GM21786 (cell line): ENCODE measurements at regions not wholly inside any gene's neighbourhood (a gene's known extent, or its start where the extent isn't known, plus 50 kb on each side); places are given as distances from the start of the nearest gene placed in this dataset.
A peak's percentile ranks its signal among the peaks of the same experiment; 100 is the strongest.

Experiments used
- ATAC-seq: cut with Tn5 transposase; IDR thresholded peaks from one replicate; pipeline ENCODE4 v1.9.1; 2021; ENCODE audit not compliant: unreplicated experiment

DNA sequence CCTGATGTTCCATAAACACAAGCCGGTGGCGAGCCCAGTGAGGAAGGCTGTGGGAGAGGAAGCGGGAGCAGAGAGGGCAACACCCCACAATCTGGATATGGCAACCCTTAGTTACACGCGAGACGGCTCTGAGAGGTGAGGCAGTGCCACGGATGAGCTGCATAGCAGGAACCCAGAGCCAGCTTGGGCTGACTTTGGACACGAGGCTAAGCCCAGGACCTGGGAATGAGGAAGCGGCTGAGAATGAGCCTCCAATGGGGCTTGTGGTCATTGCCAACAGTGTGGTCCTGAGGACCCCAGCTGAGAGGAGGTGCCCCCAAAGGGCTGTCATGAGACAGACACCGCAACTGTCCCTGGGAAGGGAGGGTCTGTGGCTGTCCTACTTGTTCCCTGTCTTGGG lies 160.0 kb upstream of the SMIM23 start:
- no peak for ATAC-seq

DNA sequence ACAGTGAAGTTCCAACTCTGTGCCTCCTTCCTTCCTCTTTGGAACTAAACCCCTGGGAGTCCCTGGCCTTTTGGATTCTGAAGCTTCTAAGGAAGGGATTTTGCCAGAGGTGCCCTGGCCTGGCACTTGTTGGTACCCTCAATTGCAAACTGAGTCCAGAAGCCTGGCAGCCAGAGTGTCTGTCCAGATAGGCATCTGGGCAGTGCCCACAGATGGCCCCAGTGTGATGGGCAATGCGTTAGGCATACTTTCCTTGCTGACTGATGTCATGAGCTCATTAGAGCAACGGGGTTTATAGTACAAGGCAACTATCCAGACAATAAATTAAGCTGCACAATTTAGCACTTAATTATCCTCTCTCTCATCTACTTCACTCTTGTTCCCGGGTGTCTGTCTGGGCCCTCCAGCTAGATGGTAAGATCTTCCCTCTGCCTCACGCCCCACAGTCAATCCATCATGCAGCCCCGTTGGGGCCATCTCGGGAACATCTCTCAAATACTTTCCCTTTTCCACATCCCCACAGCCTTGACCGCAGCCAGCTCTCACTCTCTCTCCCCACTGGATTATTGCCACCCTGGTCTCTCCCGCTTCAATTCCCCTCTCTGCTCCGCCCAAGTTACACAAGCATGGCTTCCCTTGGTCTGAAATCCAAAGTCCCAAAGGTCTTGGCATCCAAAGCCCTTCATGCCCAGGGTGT lies 157.5 kb upstream of the SMIM23 start:
- ATAC-seq, result no peak

DNA sequence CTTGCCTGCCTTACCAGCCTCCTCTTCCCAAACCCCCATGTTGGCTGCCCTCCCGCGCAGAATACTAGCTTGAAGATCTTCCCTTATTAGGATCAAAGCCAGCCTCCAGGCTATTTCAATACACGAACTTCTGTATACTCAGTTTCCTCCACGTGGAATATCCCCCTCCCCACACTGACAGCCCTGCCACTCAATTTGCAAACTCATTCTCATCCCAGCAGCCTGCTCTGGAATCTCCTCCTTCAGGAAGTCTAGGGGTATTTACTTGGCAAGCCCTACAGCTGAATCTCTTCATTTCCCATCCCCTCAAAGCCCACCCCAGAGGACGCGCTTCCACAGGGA lies 157.0 kb upstream of the SMIM23 start:
- no peak for ATAC-seq

DNA sequence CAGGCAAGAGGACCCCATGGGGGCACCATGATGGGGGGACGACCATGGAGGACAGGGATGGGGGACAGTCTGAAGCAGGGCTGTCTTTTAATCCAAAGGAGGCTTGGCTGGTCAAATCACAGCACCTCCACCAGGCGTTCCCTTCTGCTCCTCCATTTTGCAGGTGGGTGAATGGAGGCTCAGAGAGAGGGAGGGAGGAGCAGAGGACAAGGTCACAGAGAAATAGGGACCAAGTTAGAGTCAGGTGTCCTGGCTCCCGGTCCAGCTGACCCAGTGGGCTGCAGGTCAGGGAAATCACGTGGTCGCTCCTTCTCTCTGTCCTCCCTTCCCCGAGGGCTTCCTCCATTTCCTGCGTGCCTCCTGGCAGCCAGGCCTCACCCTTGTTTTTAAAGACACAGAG lies 156.4 kb upstream of the SMIM23 start:
- ATAC-seq, result no peak

DNA sequence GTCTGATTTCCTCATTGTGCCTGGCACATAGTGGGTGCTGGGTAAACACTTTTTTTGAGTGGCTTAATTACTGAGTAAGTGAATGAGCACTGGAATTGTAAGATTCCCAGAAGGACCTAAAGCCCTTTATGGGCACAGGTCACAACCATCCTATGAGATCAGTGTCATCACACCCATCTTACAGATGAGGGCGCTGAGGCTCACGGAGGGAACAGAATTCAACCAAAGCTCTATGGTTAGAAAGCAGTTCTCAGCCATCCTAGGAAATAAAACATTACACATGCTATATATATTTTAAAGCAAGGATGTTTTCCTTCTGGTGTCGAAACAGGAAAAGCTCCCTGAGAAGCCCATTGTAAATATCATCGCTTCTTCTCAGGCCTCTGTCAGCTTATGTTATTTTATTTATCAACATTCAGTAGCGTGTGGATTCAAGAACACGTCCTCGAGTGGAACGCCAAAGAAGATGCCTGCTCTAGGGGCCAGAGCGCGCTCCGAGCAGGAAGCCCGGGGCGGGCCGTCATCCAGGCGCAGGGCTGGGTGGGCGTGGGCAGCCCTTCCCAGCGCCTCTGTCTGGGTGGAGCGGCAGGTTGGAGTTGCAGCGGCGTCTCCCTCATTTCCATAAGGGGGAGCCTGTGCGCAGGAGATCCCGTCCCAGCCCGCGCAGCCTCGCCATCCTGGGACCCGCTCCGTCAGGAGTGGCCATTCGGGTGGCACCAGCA lies 155.8 kb upstream of the SMIM23 start:
- no peak for ATAC-seq

DNA sequence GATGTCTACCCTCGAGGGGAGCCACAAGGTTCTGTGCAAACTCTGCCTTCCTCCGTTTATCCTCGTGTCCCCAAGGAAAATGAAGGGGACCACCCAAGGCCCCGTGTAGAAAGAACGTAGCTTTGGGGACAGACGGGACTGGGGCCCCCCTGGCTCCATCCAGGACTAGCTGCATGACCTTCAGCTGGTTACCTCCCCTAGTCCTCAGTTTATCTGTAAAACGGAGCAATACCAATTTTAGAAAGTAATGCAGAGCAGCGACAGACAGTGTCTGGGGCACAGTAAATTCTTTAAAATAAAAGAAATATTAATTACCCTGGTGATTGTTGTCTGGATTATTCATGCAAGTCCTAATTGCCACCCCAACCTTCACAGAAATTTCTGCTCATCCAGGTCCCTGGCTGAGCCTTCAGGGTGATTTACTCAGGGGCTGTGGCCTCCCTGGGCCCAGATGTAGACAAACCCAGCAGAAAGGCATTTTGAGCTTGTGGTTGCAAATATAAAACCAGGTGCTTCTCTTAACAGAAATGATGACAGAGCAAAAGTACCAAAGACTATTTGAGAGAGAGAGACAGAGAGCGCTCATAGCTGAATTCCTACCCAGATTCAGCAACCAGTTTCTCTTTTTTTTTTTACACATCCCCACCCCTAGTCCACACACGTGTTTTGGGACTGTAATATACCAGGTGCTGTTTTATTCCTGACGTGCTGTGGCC lies 155.1 kb upstream of the SMIM23 start:
- ATAC-seq, result no peak

DNA sequence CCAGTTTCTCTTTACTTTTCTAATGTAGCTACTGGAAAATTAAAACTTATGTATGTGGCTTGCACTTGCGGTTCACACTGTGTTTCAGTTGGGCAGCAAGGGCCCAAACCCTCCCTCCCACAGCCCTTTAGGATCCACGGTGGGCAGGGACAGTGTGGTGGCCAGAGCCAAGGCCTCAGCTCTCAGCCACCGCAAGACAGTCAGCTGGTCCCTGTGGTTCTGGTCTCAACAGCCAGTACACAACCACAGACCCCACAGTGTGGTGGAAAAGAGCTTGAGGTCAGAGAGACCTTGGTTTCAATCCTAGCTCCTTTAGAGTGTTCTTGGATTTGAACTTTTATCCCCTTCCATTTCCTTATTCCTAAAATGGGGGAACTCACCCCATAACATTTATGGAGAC lies 153.0 kb upstream of the SMIM23 start:
- ATAC-seq, result no peak

DNA sequence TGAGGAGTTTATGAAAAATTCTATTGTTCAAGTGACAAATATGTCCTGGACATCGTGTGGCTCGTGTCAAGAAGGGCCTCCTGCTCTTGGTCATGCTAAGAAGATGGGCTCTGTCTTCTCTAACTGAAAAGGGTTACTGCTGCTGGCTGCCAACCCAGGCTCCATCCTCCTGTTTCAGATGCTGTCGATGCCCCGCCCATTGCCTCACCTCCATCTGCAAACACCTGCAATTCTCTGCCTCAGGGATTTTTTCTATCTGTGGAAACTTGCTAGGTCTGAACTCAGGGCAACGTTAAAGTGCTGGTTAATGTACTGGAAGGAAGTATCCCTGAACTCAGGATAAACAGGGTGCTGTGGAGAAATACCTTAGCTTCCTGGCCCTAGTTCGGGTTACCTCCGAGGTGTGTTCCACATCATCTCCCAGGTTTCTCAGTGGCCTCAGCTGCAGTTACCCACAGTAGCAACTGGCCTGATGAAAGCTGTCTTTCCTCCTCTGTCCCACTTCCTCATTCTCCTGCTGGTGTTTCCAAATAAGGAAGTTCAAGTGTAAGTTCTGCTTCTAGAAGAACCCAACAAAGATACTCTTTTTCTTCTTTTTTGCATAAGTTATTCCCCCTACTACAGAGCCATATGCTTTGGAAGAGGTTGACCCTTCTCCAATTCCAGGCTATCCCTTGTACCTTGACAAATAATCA lies 151.7 kb upstream of the SMIM23 start:
- peak; percentile 61 for ATAC-seq

DNA sequence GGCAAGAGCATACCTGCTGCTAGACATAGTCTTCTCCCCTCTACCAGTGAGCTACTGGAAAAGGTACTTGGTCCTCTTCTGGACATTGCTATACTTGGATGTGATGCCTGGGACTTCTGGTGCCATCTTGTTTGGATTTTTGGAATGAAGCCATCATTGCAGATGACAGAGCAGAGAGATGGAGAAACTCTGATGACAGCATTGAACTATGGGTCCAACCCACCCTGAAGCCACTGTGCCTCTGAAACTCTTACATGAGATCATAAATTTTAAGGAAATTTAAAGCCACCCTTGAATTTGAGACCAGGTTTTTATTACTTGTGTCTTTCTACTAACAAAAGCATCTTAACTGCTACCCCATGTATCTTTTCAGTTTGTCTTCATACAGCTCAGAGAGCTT lies 151.1 kb upstream of the SMIM23 start:
- no peak for ATAC-seq

DNA sequence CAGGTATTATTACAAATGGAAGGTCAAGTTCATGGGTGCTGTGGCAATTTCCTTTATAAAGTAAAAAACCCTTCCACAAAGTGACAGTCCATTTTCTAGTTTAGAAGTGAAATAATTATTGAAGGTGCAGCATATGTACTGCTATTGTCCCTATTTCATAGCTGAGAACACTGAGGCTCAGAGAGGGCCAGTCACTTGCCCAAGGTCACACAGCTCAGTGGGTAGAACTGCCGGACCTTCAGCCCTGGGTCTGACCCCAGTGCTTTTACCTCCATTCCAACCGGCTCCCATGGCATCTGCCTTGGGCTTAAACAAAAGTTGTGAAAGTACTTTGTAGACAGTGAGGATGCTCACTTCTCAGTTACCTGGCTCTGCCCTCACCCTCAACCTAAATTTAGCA lies 150.6 kb upstream of the SMIM23 start:
- no peak for ATAC-seq

DNA sequence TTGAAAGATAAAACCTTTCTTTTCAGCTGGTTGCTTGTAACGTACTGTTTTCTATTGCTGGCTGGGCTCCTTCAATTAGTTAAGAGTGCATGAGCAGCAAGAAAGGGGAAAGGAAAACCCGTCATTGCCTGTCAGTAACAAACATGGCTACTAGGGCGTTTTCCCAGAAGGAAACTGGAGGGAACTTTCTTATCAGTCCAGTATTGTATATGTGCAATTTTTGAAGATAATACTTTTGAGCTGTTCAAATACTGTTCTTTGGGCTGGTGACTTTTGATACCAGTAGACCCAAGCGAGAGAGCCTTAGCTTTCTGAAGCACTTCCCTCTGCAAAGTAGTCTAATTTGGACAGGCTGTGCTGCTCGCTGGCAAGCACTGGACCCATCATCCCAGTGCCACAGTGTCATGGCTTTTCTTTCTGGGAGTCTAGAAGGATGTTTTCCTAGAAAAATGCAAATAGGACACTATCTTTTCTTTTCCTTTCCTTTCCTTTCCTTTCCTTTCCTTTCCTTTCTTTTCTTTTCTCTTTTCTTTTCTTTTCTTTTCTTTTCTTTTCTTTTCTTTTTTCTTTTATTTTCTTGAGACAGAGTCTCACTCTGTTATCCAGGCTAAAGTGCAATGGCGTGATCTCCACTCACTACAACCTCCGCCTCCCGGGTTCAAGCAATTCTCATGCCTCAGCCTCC lies 149.9 kb upstream of the SMIM23 start:
- ATAC-seq, result no peak

DNA sequence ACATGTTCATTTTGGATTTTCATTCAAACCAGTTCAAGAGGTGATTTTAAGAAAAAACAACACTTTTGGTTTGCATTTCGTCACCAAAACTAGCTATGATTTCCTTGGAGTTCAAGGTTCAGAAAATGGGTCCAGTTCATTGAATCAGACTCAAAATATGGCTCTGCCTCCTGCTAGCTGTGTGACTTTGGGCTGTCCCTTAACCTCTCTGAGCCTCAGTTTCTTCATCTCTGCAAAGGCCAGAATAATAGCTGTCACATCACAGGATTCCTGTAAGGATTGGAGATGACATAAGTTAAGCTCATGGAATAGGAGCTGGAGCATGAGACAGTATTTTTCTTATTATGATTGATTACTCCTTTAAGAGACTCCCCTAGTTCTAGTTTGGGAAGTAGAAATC lies 147.8 kb upstream of the SMIM23 start:
- no peak for ATAC-seq

DNA sequence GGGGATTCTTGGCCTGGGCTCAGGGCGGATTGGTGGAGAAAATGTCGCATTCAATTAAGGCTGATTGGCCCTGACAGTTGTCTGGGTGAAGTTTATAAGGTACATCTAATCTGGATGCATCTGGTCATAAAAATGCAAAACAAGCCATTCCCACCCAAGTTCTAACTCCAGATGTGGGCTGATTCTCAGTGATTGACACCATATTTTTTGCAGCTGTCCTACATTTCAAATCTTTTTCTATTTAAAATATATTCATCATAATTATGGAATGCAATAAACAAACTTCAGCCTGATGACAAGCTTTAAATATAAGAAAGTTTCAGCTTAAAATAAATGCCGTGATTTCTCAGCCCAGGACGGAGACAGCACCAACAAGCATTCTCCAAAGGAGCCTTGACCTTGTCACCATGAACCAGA lies 146.4 kb upstream of the SMIM23 start:
- ATAC-seq, result no peak

DNA sequence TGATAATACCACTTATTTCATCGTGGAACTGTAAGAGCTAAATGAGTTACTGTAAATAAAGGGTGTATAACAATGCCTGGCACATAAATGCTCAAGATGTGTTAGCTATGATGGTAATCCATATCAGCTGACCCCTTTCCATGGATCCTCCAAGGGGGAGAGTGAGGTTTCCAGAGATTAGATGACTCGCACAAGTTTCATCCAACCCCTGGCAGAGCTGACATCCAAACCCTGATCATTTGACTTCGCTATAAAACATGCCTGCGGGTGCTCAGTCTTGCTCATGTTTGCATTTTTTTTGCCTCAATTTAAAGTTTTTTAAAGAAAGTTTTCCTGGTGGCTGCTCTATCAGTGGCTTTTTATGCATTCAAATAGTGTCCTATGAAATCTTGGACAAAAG lies 145.7 kb upstream of the SMIM23 start:
- no peak for ATAC-seq

DNA sequence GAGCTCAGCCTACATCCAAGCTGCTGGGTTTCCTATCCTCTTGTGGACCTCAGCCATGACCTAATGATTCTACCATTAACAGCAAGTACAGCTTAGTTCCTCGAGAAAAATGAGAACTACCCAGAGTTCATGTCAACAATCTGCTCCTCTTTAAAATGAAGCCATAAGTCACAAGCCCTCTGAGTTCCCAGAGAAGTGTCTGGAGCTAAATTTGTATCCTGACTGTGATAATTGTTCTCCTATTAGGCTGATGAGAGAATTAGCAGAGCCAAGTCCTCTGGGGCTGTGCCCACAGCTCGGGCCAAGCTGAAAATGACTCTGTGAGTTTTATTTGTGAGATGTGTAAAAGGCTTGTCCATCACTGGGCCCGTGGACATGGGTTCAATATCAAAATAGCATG lies 145.1 kb upstream of the SMIM23 start:
- no peak for ATAC-seq

DNA sequence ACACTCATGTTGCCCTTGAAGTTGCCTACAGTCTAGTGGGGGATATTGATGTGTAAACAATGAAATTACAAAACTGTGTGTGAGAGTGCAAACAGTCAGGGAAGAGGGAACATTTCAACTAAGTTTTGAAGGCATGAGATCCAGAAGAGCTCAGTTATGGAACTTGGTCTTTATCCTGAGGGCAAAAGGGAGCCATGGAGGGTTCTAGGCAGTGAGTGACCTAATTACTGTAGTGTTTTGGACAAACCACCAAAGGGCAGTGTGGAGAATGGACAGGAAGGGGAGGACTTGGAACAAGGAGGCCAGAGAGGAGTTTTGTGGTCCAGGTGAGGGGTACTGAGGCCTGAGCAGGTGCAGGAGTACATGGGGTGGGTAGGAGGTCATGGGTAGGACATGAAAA lies 143.7 kb upstream of the SMIM23 start:
- ATAC-seq, result no peak

DNA sequence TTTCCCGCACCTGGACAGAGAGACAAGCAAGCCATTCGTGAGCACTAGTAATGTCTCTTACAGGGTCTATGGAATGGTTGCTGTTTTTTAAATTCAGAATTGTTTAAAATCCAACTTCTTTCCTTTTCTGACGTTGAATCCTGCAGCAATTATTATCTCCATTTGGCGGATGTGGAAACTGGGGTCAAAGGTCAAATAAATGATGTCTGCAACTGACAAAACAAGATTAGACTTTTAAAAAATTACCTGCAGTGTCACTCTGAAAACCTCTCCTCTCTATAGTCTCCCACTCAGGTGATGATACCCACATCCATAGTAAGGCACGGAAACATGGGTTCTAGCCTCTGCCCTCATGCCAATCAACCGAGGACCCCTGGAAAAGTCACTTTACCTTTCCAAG lies 142.7 kb upstream of the SMIM23 start:
- no peak for ATAC-seq

DNA sequence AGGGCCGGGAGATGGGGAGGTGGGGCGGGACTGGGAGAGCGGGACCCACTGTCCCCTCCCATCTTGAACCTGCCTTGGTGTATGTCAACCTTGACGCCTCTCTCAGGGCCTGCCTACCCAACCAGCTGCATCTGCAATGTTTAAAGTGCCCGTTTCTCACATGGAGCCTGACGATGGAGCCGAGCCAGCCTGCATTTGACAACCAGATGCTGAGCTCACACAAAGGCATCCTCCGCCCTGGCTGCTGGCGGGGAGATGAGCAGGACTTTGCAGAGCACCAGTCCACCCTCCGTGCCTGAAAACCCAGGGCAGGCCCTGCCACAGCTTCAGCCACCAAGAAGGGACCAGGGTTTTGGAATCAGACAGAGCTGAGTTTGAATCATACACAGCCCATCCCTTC lies 141.1 kb upstream of the SMIM23 start:
- ATAC-seq, result no peak

DNA sequence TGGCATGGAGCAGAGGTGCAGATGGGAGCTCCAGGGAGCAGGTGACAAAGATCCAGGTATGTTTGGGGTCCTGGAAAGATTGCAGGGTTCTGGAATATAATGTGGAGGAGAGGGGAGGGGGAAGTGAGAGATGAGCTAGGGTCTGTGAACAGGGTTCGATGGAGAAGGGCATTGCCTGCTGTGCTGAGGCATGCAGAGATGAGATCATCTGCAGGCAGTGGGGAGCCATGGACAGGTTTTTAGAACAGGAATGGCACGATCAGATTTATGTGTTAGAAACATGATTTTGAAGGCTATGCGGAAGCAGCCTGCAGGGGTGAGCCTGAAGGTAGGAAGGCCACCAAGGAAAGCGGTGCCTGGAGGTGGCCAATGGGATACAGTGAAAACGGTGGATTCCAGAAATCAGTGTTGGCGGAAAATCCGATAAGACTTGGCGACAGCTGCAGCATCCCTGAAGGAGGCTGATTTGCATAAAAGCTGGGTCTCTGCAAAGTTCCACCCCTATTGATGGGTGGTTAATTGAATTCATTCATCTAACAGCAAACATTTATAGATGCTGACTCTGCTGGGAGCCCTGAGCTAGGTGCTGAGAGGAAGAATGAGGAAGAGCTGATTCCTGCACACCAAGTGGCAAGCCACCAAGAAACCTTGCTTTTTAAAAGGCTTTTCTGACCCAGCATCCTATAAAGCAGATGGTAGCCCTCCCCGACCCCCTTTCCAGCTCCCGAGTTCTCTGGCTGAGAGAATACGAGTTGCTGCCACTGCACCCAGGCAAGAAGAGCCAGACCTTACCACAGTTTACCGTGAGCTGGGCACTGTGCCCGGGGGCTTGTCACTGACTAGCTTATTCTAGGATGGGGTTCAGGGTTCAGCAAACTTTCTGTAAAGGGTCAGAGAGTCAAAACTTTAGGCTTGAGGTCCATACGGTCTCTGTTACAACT lies 139.2 kb upstream of the SMIM23 start:
- ATAC-seq, result no peak
